Astrocyte of the cerebellum (primary cell): ENCODE measurements at regions not wholly inside any gene's neighbourhood (a gene's known extent, or its start where the extent isn't known, plus 50 kb on each side); places are given as distances from the start of the nearest gene placed in this dataset.
"Not testable (repeated sequence)": the region's sequence is repeated elsewhere in the genome, so short reads cannot be mapped to it uniquely, and the experiment has no call there.

ENCODE experiments used
- DNase-seq: peaks from one replicate; pipeline ENCODE4 v3.0.0-alpha.2; 2011; ENCODE audit warnings: low read depth
- H3K4me3 ChIP-seq: 2 replicates; pipeline ENCODE4 v1.5.1; 2011; ENCODE audit warnings: mild to moderate bottlenecking, low read depth, low read length, moderate library complexity
- CTCF ChIP-seq: IDR thresholded peaks from 2 replicates; pipeline ENCODE4 v1.5.1; 2012; ENCODE audit warnings: low read length, low read depth, moderate library complexity, mild to moderate bottlenecking; ENCODE audit errors: missing control alignments
- in situ Hi-C: cut with HindIII; loops from 2 replicates; pipeline ENCODE4 v1.10.0; 2017; ENCODE audit warnings: low sequenced_read_pairs

- TF ChIP-seq CTCF: no peak
- no peak for DNase-seq
- in situ Hi-C loops: no loop called here
- H3K4me3 ChIP-seq: no peak overlapping the region
Observed at GRCh38 chr3:11904157-11904556, 57.5 kb upstream of the TAMM41 start.

- no peak overlapping the region for H3K4me3 ChIP-seq
- no peak for DNase-seq
- no peak for TF ChIP-seq CTCF
- in situ Hi-C loops: no loop called here
Observed at GRCh38 chr3:11906407-11906806, 59.7 kb upstream of the TAMM41 start.

- no peak for DNase-seq
- no peak overlapping the region for H3K4me3 ChIP-seq
- in situ Hi-C loops: no loop called here
- no peak for TF ChIP-seq CTCF
Observed at GRCh38 chr3:11907667-11908660, 61.3 kb upstream of the TAMM41 start.

GRCh38 chr3:11908981-11909698 lies 62.5 kb upstream of the TAMM41 start:
- no peak for TF ChIP-seq CTCF
- no peak for DNase-seq
- in situ Hi-C loops: no loop called here
- no peak overlapping the region for H3K4me3 ChIP-seq

GRCh38 chr3:11909726-11910125 lies 63.0 kb upstream of the TAMM41 start:
- DNase-seq: no peak
- H3K4me3 ChIP-seq: no peak overlapping the region
- in situ Hi-C loops: no loop called here
- TF ChIP-seq CTCF: no peak

- DNase-seq, in situ Hi-C loops, H3K4me3 ChIP-seq: not testable (repeated sequence)
Observed at GRCh38 chr3:11910216-11910930, 63.7 kb upstream of the TAMM41 start.
